HG03097 (cell line): ENCODE measurements at regions not wholly inside any gene's neighbourhood (a gene's known extent, or its start where the extent isn't known, plus 50 kb on each side); places are given as distances from the start of the nearest gene placed in this dataset.
A peak's percentile ranks its signal among the peaks of the same experiment; 100 is the strongest.

ENCODE experiments used
- ATAC-seq: cut with Tn5 transposase; IDR thresholded peaks from one replicate; pipeline ENCODE4 v1.9.1; 2021; ENCODE audit not compliant: unreplicated experiment, low FRiP score

GRCh38 chr10:29767968-29768367 is 133.2 kb upstream of the SVIL start:
- no peak for ATAC-seq

- no peak for ATAC-seq
Measured at GRCh38 chr10:29766753-29767152, 132.0 kb upstream of the SVIL start.

GRCh38 chr10:29765330-29765729 is 130.6 kb upstream of the SVIL start:
- ATAC-seq: no peak

GRCh38 chr10:29763396-29763795 is 128.6 kb upstream of the SVIL start:
- ATAC-seq: no peak

GRCh38 chr10:29761916-29762315 is 127.1 kb upstream of the SVIL start:
- ATAC-seq: no peak

GRCh38 chr10:29760138-29760900 is 125.5 kb upstream of the SVIL start:
- ATAC-seq: no peak

- no peak for ATAC-seq
Measured at GRCh38 chr10:29757551-29758297, 123.0 kb upstream of the SVIL start.

GRCh38 chr10:29756451-29756850 is 121.7 kb upstream of the SVIL start:
- ATAC-seq: no peak

- ATAC-seq: no peak
Measured at GRCh38 chr10:29753283-29753682, 118.5 kb upstream of the SVIL start.

- ATAC-seq: no peak
Measured at GRCh38 chr10:29751684-29752083, 116.9 kb upstream of the SVIL start.

- no peak for ATAC-seq
Measured at GRCh38 chr10:29751240-29751639, 116.5 kb upstream of the SVIL start.

GRCh38 chr10:29749150-29749549 is 114.4 kb upstream of the SVIL start:
- ATAC-seq: no peak

GRCh38 chr10:29748109-29748650 is 113.4 kb upstream of the SVIL start:
- ATAC-seq: no peak

GRCh38 chr10:29746080-29746797 is 111.5 kb upstream of the SVIL start:
- ATAC-seq: no peak

- ATAC-seq: no peak
Measured at GRCh38 chr10:29740981-29741545, 106.3 kb upstream of the SVIL start.

GRCh38 chr10:29738341-29738740 is 103.6 kb upstream of the SVIL start:
- no peak for ATAC-seq

GRCh38 chr10:29737074-29737593 is 102.4 kb upstream of the SVIL start:
- no peak for ATAC-seq

GRCh38 chr10:29736366-29737073 is 101.7 kb upstream of the SVIL start:
- no peak for ATAC-seq

GRCh38 chr10:29735628-29736365 is 101.0 kb upstream of the SVIL start:
- peak; percentile 82 for ATAC-seq
